CD14-positive monocyte (primary cell): ENCODE measurements at regions not wholly inside any gene's neighbourhood (a gene's known extent, or its start where the extent isn't known, plus 50 kb on each side); places are given as distances from the start of the nearest gene placed in this dataset.
"Not testable (repeated sequence)": the region's sequence is repeated elsewhere in the genome, so short reads cannot be mapped to it uniquely, and the experiment has no call there.

ENCODE experiments used
- DNase-seq, 3 donors: peaks; one replicate each; pipeline ENCODE4 v3.0.0-alpha.2; 2011 to 2022
- H2AFZ ChIP-seq: 2 replicates; pipeline ENCODE4 v1.6.0; 2012; ENCODE audit warnings: mild to moderate bottlenecking, low read depth, low read length, inconsistent platforms; ENCODE audit not compliant: insufficient read depth, poor library complexity, severe bottlenecking
- H3K27ac ChIP-seq, 2 donors: 1 replicate in 1 of 2; 2 replicates in 1 of 2; pipeline ENCODE4 v1.5.1; 2012 to 2013; ENCODE audit warnings: low read length in 2 of 2, control low read depth in 1 of 2, inconsistent platforms in 1 of 2, low read depth in 1 of 2, mild to moderate bottlenecking in 1 of 2
- H3K27me3 ChIP-seq, 2 donors: one replicate each; pipeline versions ENCODE4 v1.6.0 to v1.6.1; 2011 to 2013; ENCODE audit warnings: low read length in 2 of 2; ENCODE audit not compliant: control insufficient read depth in 2 of 2, insufficient read depth in 2 of 2
- H3K36me3 ChIP-seq, 2 donors: replicated peaks in 1 of 2; 1 replicate in 1 of 2; 2 replicates in 1 of 2; pipeline versions ENCODE4 v1.5.1 to v1.6.1; 2012 to 2013; ENCODE audit warnings: low read length in 2 of 2, control low read depth in 1 of 2, inconsistent platforms in 1 of 2, mild to moderate bottlenecking in 1 of 2; ENCODE audit not compliant: insufficient read depth in 2 of 2, control insufficient read depth in 1 of 2
- H3K4me1 ChIP-seq, 2 donors: 1 replicate in 1 of 2; 2 replicates in 1 of 2; pipeline versions ENCODE4 v1.5.1 to v1.6.1; 2012 to 2013; ENCODE audit warnings: low read length in 2 of 2, control low read depth in 1 of 2, inconsistent platforms in 1 of 2, mild to moderate bottlenecking in 1 of 2, moderate library complexity in 1 of 2; ENCODE audit not compliant: insufficient read depth in 2 of 2, control insufficient read depth in 1 of 2
- H3K4me2 ChIP-seq: replicated peaks from 2 replicates; pipeline ENCODE3; 2012; ENCODE audit warnings: low read length, moderate library complexity, mild to moderate bottlenecking; ENCODE audit not compliant: poor library complexity, severe bottlenecking; ENCODE audit errors: extremely low read depth
- H3K4me3 ChIP-seq, 3 experiments: fragments of 200-600 bp in 1 of 3; sonication (generic) in 1 of 3; replicated peaks in 1 of 3; 1 replicate in 2 of 3; 2 replicates in 1 of 3; pipeline ENCODE4 v1.5.1; 2011 to 2013; ENCODE audit warnings: low read length in 3 of 3, mild to moderate bottlenecking in 3 of 3, control low read depth in 2 of 3, low read depth in 2 of 3, inconsistent platforms in 1 of 3, moderate library complexity in 1 of 3
- H3K79me2 ChIP-seq: 2 replicates; pipeline ENCODE4 v1.6.0; 2012; ENCODE audit warnings: mild to moderate bottlenecking, control low read depth, inconsistent platforms, low read length, moderate library complexity; ENCODE audit not compliant: insufficient read depth
- H3K9ac ChIP-seq: 2 replicates; pipeline ENCODE4 v1.6.0; 2017; ENCODE audit warnings: low read length, mild to moderate bottlenecking; ENCODE audit not compliant: insufficient read depth, poor library complexity, severe bottlenecking
- H3K9me3 ChIP-seq, 2 donors: replicated peaks in 1 of 2; 1 replicate in 1 of 2; 2 replicates in 1 of 2; pipeline versions ENCODE4 v1.5.1 to v1.6.1; 2012 to 2013; ENCODE audit warnings: low read length in 2 of 2, control low read depth in 1 of 2; ENCODE audit not compliant: control insufficient read depth in 1 of 2, insufficient read depth in 1 of 2
- H4K20me1 ChIP-seq: 2 replicates; pipeline ENCODE4 v1.6.0; 2012; ENCODE audit warnings: mild to moderate bottlenecking, low read length, control low read depth, moderate library complexity; ENCODE audit not compliant: insufficient read depth
- H3K27ac Mint-ChIP-seq, 7 donors: one replicate each; pipeline ENCODE4 v1.8.0; 2020; ENCODE audit warnings: mild to moderate bottlenecking in 7 of 7, mixed read lengths in 7 of 7, moderate library complexity in 6 of 7, inconsistent platforms in 2 of 7
- H3K27me3 Mint-ChIP-seq, 3 donors: one replicate each; pipeline ENCODE4 v1.8.0; 2021 to 2022; ENCODE audit warnings: low read depth in 3 of 3, mild to moderate bottlenecking in 3 of 3, mixed read lengths in 3 of 3, moderate library complexity in 3 of 3, inconsistent platforms in 1 of 3
- H3K36me3 Mint-ChIP-seq, 2 donors: one replicate each; pipeline ENCODE4 v1.8.0; 2020; ENCODE audit warnings: mixed read lengths in 2 of 2, inconsistent platforms in 1 of 2, mild to moderate bottlenecking in 1 of 2
- H3K4me1 Mint-ChIP-seq: one replicate; pipeline ENCODE4 v1.8.0; 2020; ENCODE audit warnings: mild to moderate bottlenecking, mixed read lengths
- H3K4me3 Mint-ChIP-seq, 2 donors: one replicate each; pipeline ENCODE4 v1.8.0; 2020; ENCODE audit warnings: mild to moderate bottlenecking in 2 of 2, mixed read lengths in 2 of 2, moderate library complexity in 1 of 2
- H3K9me3 Mint-ChIP-seq, 7 donors: one replicate each; pipeline ENCODE4 v1.8.0; 2020 to 2022; ENCODE audit warnings: mixed read lengths in 7 of 7, mild to moderate bottlenecking in 6 of 7, moderate library complexity in 6 of 7, inconsistent platforms in 2 of 7
- CTCF ChIP-seq: fragments of 200-600 bp; IDR thresholded peaks from one replicate; pipeline ENCODE4 v1.8.0; 2022; ENCODE audit warnings: antibody characterized with exemption, mild to moderate bottlenecking
- WGBS: methylation state at CpG from one replicate; pipeline ENCODE4 v1.1.5; 2013; ENCODE audit warnings: missing lambda C conversion rate; ENCODE audit not compliant: insufficient coverage; 5-methylcytosine and 5-hydroxymethylcytosine counted together
- intact Hi-C, 2 donors: fragments of 100-400 bp; cut with micrococcal nuclease; formaldehyde crosslinking; loops; one replicate each; pipeline versions ENCODE4 v1.15.0 to v1.15.1; 2023

- H3K4me3 Mint-ChIP-seq: no peak overlapping the region
- peaks cover 14% of the 10 kb centered on the region for H3K4me1 Mint-ChIP-seq
- WGBS: 85% methylated on average over 3 of the region's 6 CpGs
- H3K27me3 Mint-ChIP-seq: peaks cover 0 to 2% (median 2%) of the 10 kb centered on the region in 3 donors
- Histone ChIP-seq H3K79me2 (no peaks in the 10 kb centered on the region), H3K27ac (no peak overlapping the region), H3K4me1 (peaks cover 3 to 11% of the 10 kb centered on the region in 2 donors), H3K36me3 (no peaks in the 10 kb centered on the region), H3K4me2 (no peak overlapping the region), H4K20me1 (no peaks in the 10 kb centered on the region), H3K4me3 (no peak overlapping the region), H3K9ac (no peak overlapping the region), H3K27me3 (no peaks in the 10 kb centered on the region), H2AFZ (no peak overlapping the region), H3K9me3 (peaks cover 0 to 2% of the 10 kb centered on the region in 2 donors)
- H3K9me3 Mint-ChIP-seq: peaks cover 0 to 5% (median 3%) of the 10 kb centered on the region in 7 donors
- DNase-seq: no peak
- no peak overlapping the region for H3K27ac Mint-ChIP-seq
- H3K36me3 Mint-ChIP-seq: no peaks in the 10 kb centered on the region
- intact Hi-C loops: no loop called here
- no peak for TF ChIP-seq CTCF
Measured at GRCh38 chr5:50580506-50580905, 85.9 kb upstream of the PARP8 start.

- H3K27me3 Mint-ChIP-seq, H3K4me1 Mint-ChIP-seq, H3K27me3 ChIP-seq, DNase-seq, H3K9ac ChIP-seq, H3K79me2 ChIP-seq, H3K9me3 ChIP-seq, H3K4me3 Mint-ChIP-seq, H3K4me1 ChIP-seq, H3K4me2 ChIP-seq, H2AFZ ChIP-seq, H3K27ac Mint-ChIP-seq, H3K4me3 ChIP-seq, H3K36me3 ChIP-seq, H4K20me1 ChIP-seq, H3K9me3 Mint-ChIP-seq, H3K27ac ChIP-seq, intact Hi-C loops, H3K36me3 Mint-ChIP-seq: not testable (repeated sequence)
- WGBS: no CpG with 5 or more reads among the region's 1 CpG
Measured at GRCh38 chr5:50581845-50582244, 84.6 kb upstream of the PARP8 start.
